ENCODE measurements at regions not wholly inside any gene's neighbourhood (a gene's known extent, or its start where the extent isn't known, plus 50 kb on each side); places are given as distances from the start of the nearest gene placed in this dataset.

DNA sequence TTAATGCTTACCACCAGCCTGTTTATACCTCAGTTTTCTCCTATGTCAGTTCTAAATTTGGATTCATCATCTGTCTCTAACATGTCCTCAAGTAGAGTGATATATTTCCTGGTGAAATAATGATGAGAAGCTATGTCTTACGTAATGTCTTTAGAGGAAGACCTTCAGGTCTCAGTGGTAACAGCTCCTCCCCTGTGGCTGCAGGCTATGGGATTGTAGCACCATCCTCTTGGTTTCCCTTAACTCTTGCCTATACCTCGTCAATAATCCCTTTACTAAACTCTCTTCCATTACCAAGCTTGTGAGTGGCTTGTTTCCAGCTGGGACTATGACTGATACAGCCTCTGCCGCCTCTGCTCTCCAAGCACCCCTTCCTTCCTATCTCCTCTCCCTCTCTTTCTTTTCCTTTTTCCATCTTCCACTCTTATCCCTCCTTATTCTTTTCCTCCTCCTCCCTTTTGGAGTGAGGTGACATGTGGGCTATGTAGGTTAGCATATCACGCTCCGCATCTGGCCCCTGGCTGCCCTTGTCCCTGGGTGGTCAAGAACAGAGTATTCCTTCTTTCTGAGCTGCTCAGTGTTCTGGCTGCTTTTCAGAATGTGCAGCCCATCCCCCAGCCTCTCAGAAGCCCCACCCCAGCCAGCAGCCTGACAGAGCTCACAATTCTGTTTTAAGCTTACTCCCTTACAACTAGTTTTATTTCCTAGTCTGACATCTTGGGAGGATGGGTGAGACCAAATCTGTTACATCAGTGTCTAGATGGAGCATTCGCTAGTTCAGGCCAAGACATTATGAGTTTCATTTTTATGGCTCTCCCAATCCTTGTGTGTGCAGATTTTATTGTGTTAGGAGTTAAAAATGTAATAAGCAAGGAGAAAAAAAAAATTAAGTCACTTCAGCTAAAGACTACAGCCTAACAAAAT is 75.0 kb upstream of the RNU6-1 start:
- H3K4me2 ChIP-seq (ENCODE audit: low read length), result no peak overlapping the region
- H2AFZ ChIP-seq, result no peak overlapping the region
- TF ChIP-seq, protein P1, sequence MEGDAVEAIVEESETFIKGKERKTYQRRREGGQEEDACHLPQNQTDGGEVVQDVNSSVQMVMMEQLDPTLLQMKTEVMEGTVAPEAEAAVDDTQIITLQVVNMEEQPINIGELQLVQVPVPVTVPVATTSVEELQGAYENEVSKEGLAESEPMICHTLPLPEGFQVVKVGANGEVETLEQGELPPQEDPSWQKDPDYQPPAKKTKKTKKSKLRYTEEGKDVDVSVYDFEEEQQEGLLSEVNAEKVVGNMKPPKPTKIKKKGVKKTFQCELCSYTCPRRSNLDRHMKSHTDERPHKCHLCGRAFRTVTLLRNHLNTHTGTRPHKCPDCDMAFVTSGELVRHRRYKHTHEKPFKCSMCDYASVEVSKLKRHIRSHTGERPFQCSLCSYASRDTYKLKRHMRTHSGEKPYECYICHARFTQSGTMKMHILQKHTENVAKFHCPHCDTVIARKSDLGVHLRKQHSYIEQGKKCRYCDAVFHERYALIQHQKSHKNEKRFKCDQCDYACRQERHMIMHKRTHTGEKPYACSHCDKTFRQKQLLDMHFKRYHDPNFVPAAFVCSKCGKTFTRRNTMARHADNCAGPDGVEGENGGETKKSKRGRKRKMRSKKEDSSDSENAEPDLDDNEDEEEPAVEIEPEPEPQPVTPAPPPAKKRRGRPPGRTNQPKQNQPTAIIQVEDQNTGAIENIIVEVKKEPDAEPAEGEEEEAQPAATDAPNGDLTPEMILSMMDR (IDR thresholded peaks at IDR 0.05), result no peak
- no peaks in the 10 kb centered on the region for H3K4me1 ChIP-seq
- H3K27ac ChIP-seq, result no peak overlapping the region
- H3K4me3 ChIP-seq (ENCODE audit: low read depth, low read length), result no peak overlapping the region
- no peaks in the 10 kb centered on the region for H3K9me3 ChIP-seq (ENCODE audit: control insufficient read depth, low read length)
- no peaks in the 10 kb centered on the region for H3K27me3 ChIP-seq (ENCODE audit: control insufficient read depth, insufficient read depth, low read length)
- H3K36me3 ChIP-seq (ENCODE audit: control insufficient read depth, insufficient read depth, low read length), result no peaks in the 10 kb centered on the region
- H3K79me2 ChIP-seq, result no peaks in the 10 kb centered on the region
- no peak overlapping the region for H3K9ac ChIP-seq

DNA sequence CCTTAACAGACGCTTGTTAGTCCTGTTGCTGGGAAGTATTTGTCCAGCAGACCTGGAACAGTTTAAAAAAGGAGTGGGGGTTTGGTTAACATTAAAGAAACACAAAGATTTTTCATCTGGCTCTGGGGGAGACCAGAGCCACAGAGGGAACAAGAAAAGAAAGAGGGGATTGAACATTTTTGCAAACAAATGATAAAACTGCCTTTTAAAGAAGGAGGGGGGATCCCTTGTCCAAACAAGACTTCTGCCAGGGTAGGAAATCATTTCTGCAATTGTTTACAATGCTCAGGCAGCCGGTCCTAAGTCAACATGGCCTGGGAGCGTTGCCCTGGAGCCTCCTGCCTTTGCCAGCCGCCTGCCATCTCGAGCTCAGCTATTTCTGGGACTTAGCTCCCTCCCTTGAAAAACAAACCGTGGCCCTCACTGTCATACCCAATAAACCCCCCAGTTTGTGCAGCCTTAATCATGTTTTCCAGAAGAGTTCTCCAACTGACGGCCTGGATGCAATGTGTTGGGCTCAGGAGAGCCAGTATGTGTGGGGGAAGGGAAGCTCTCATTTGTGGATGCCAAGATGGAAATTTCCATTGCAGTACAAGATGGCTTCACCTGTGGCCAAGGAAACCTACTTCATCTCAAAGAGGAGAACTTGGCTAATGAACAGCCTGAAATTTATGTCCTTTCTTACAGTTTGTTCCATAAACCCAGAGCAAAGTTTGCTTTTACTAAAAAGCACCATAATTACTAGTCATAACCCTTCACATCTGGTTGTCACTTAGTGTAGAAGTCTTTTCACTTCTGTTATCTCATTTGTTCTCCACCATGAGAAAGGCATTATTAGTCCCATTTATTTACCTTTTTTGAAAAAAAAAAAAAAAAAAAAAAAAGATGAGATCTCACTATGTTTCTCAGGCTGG is 75.9 kb upstream of the RNU6-1 start:
- no peak overlapping the region for H3K27ac ChIP-seq
- peak overlapping the region; percentile 33 for H2AFZ ChIP-seq

DNA sequence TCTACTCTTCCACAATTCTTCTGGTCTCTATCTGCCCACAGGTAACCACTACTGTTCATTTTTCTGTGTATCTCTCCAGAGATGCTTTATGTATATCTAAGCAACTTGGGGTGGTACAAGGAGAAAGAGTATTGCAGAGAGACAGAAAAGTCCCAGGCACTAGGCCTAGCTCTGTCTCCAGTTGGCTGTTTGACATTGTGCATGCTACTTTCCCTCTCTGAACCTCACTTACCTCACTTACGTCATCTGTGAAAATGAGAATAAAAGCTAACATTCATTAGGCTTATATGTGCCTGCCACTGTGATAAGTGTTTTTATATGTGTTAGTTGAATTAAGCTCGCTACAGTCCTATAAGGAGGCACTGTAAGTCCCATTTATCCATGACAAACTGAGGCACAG is 76.7 kb upstream of the RNU6-1 start:
- Histone ChIP-seq H3K36me3 (ENCODE audit: control insufficient read depth, insufficient read depth, low read length) (no peaks in the 10 kb centered on the region), H3K27me3 (ENCODE audit: control insufficient read depth, insufficient read depth, low read length) (no peaks in the 10 kb centered on the region), H3K27ac (no peak overlapping the region), H2AFZ (no peak overlapping the region), H3K4me1 (no peaks in the 10 kb centered on the region), H3K4me2 (ENCODE audit: low read length) (no peak overlapping the region), H3K9me3 (ENCODE audit: control insufficient read depth, low read length) (no peaks in the 10 kb centered on the region), H3K9ac (no peak overlapping the region), H3K4me3 (ENCODE audit: low read depth, low read length) (no peak overlapping the region), H3K79me2 (no peaks in the 10 kb centered on the region)
- TF ChIP-seq, protein P1 (IDR thresholded peaks at IDR 0.05), result no peak

More for the DNA sequence above, 75.9 kb upstream of the RNU6-1 start:
- H3K4me3 ChIP-seq (ENCODE audit: low read depth, low read length), result no peak overlapping the region
- H3K79me2 ChIP-seq, result no peaks in the 10 kb centered on the region
- no peaks in the 10 kb centered on the region for H3K4me1 ChIP-seq
- TF ChIP-seq, protein P1 (IDR thresholded peaks at IDR 0.05), result no peak
- H3K4me2 ChIP-seq (ENCODE audit: low read length), result no peak overlapping the region
- no peaks in the 10 kb centered on the region for H3K9me3 ChIP-seq (ENCODE audit: control insufficient read depth, low read length)
- H3K9ac ChIP-seq, result no peak overlapping the region
- H3K27me3 ChIP-seq (ENCODE audit: control insufficient read depth, insufficient read depth, low read length), result no peaks in the 10 kb centered on the region
- H3K36me3 ChIP-seq (ENCODE audit: control insufficient read depth, insufficient read depth, low read length), result no peaks in the 10 kb centered on the region

DNA sequence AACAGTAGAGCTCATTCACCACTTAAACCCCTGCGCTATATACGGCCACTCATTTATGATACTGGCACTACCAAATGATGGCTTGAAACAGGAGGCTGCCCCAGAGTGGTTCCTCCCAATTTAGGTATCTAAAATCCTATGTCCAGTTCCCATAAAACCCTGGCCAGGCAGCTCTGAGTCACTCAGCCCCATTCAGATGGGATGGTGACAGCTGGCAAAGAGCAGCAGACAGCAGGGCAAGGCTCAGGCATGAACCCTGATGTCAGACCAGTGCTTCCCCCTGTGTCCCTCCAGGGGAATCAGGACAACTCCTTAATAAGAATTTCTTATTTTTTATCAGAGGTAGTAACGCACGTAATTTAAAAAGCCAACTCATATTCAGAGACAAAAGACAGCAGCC is 77.2 kb upstream of the RNU6-1 start:
- H3K4me2 ChIP-seq (ENCODE audit: low read length), result no peak overlapping the region
- no peaks in the 10 kb centered on the region for H3K36me3 ChIP-seq (ENCODE audit: control insufficient read depth, insufficient read depth, low read length)
- H3K27me3 ChIP-seq (ENCODE audit: control insufficient read depth, insufficient read depth, low read length), result no peaks in the 10 kb centered on the region
- no peak overlapping the region for H3K9ac ChIP-seq
- no peak overlapping the region for H3K4me3 ChIP-seq (ENCODE audit: low read depth, low read length)
- TF ChIP-seq, protein P1 (IDR thresholded peaks at IDR 0.05), result no peak
- no peaks in the 10 kb centered on the region for H3K4me1 ChIP-seq
- H2AFZ ChIP-seq, result no peak overlapping the region
- no peaks in the 10 kb centered on the region for H3K9me3 ChIP-seq (ENCODE audit: control insufficient read depth, low read length)
- H3K27ac ChIP-seq, result no peak overlapping the region
- H3K79me2 ChIP-seq, result no peaks in the 10 kb centered on the region

Measured in parathyroid adenoma (tissue), 2 donors.